ENCODE measurements at regions not wholly inside any gene's neighbourhood (a gene's known extent, or its start where the extent isn't known, plus 50 kb on each side); places are given as distances from the start of the nearest gene placed in this dataset.

- no peak for TF ChIP-seq CTCF (IDR thresholded peaks at IDR 0.05)
- TF ChIP-seq POLR2AphosphoS5 (IDR thresholded peaks at IDR 0.05) = no peak
Measured at GRCh38 chr21:28725396-28725795, 267.3 kb downstream of the LTN1 start.
